ENCODE measurements at regions not wholly inside any gene's neighbourhood (a gene's known extent, or its start where the extent isn't known, plus 50 kb on each side); places are given as distances from the start of the nearest gene placed in this dataset.
A peak's percentile ranks its signal among the peaks of the same experiment; 100 is the strongest.

DNA sequence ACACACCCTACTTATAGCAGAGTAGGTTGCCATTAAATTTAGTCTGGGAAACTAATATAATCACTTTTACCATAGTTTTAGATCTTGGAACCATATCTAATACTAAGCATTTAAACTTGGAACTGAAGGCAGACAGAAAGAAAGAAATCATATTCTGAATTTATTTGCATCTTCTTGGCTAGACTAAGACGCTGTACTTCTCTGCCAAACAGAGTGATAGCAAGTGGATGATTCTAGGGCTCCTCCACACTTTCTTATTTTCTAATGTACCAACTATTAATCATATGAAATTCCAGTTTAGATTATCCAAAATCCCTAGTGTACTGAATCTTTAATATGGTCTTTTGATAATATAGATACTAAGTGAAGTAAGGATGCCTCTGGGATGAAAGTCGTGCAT lies 277.0 kb downstream of the CENPW start:
- TF ChIP-seq, protein P1, sequence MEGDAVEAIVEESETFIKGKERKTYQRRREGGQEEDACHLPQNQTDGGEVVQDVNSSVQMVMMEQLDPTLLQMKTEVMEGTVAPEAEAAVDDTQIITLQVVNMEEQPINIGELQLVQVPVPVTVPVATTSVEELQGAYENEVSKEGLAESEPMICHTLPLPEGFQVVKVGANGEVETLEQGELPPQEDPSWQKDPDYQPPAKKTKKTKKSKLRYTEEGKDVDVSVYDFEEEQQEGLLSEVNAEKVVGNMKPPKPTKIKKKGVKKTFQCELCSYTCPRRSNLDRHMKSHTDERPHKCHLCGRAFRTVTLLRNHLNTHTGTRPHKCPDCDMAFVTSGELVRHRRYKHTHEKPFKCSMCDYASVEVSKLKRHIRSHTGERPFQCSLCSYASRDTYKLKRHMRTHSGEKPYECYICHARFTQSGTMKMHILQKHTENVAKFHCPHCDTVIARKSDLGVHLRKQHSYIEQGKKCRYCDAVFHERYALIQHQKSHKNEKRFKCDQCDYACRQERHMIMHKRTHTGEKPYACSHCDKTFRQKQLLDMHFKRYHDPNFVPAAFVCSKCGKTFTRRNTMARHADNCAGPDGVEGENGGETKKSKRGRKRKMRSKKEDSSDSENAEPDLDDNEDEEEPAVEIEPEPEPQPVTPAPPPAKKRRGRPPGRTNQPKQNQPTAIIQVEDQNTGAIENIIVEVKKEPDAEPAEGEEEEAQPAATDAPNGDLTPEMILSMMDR (IDR thresholded peaks at IDR 0.05), result no peak
- TF ChIP-seq ZFX (IDR thresholded peaks at IDR 0.05; ENCODE audit: borderline replicate concordance), result no peak
- H3K27ac ChIP-seq, result no peak overlapping the region

DNA sequence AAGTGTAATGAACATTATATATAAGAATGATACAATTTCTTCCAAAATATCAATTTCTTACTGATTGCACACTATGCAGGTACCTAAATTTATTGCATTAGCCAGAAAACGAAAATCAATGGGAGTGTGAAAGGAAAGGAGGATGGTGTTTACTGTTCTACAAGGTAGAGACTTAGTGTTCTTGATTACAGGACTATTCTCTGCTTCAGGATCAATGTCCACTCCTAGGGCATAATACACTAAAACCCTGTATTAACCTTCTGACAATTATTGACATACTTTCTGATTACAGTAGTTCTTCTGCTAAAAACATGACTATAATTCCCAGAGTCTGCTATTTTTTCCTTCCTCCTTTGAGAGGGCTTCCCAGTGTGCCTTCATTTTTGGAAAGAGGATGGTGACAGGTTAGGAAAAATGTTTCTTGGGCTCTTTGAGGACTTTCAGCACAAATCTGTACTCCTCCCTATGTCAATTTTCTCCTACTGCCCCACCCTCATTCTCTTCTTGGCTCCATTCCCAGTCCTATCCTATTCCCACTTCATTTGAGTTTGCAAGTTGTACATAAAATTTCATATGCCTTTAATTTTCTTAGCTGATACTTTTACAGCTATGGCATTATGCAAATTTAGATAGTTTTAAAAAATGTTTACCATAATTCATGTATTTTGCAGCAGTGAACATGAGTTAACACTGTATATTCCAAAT lies 278.9 kb downstream of the CENPW start:
- no peak for TF ChIP-seq ZFX (IDR thresholded peaks at IDR 0.05; ENCODE audit: borderline replicate concordance)
- TF ChIP-seq, protein P1 (IDR thresholded peaks at IDR 0.05), result no peak
- H3K27ac ChIP-seq, result no peak overlapping the region

DNA sequence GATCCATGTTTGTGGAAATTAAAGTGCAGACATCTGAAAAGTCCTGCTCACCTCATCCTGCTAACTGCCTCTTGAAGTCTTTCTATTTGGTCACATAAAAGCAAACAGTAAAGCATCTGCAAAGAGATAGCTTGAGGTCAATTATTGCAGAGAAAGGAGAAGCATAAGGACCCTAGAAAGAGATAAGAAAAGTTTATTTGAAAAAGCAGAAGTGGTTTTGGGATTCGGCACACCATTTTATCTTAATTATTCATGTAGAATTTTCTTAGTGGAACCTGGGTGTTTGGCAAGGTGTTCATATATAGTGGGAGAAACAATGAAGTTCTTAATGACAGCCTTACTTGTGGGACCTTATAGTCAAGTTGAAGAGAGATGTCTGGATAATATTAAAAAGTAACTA lies 280.8 kb downstream of the CENPW start:
- TF ChIP-seq, protein P1 (IDR thresholded peaks at IDR 0.05), result no peak
- no peak for TF ChIP-seq ZFX (IDR thresholded peaks at IDR 0.05; ENCODE audit: borderline replicate concordance)

DNA sequence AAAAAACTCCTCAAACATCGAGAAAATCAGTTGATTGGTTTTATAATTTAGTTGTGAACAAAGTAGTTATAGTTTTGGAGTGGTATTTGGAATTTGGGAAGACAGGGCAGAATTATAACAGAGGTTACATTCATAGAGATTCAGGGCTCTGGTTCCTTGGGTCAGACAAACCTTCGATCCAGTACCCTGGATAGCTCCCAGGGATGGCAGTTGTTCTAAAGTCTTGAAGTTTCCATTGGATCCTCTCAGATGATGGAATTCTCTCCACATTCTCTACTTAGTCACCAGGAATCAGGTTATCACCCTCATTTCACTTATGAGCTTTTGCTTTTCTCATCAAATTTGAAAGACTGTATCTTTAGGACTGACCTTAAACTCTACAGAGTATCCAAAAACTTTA lies 285.1 kb downstream of the CENPW start:
- no peak overlapping the region for H3K27ac ChIP-seq
- no peak for TF ChIP-seq ZFX (IDR thresholded peaks at IDR 0.05; ENCODE audit: borderline replicate concordance)
- TF ChIP-seq, protein P1 (IDR thresholded peaks at IDR 0.05), result no peak

More for the DNA sequence above, 280.8 kb downstream of the CENPW start:
- no peak overlapping the region for H3K27ac ChIP-seq

DNA sequence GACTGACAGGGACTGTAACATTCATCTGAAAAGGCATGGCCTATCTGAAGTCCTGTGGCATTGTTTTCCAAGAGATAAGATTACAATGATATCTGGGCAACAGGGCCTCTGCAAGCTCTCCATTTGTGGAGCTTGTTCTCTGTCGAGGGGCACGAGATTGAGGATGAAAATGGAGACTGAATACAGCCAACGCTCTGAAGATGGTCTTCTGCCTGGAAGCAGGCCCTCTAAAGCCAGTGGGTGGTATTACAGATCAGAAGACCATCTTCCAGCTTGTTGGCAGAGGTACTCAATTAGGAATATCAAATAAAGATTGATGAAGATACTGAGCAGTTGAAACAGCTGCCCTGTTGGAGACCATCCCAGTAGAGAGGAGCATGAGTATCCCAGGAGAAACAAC lies 288.2 kb downstream of the CENPW start:
- H3K27ac ChIP-seq, result no peak overlapping the region
- TF ChIP-seq ZFX (IDR thresholded peaks at IDR 0.05; ENCODE audit: borderline replicate concordance), result no peak
- TF ChIP-seq, protein P1 (IDR thresholded peaks at IDR 0.05), result peak; percentile 49; the same call in 1 of the 2 replicates

DNA sequence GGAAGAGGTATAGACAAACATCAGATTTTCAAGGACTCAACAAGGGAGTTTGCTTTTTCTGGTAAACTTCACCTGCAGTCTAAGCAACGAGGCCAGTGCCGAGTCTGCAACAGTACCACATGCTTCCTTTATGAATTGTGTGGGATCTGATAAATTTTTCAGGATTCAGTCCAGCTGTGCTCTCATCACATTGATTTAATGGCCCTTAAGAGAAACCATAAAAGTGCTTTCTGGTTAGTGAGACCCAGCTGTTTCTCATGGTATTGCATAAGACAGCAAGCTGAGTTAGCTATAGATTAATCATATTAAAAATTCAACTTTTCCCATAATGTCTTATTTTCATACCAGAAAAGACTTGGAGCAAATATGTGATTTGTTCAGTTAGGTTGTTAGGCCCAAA lies 291.4 kb downstream of the CENPW start:
- TF ChIP-seq, protein P1 (IDR thresholded peaks at IDR 0.05), result no peak
- no peak for TF ChIP-seq ZFX (IDR thresholded peaks at IDR 0.05; ENCODE audit: borderline replicate concordance)
- no peak overlapping the region for H3K27ac ChIP-seq

DNA sequence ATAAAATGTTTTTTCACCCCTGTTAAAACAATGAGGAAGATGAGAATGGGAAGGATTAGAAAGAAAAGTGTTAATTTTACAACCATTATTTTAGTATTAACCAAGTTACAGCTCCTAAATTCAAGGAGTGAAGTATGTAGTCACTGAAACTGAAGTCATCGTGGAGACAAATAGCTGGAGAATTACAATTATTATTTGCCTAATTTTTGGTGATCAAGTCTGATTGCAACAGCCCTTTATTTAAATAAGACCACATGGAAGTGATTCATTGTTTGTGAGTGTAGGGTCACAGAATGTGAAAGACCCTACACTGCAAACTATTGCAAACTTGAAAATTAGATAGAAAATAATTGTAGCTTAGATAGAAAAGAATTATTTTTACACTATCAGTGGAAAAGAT lies 292.4 kb downstream of the CENPW start:
- no peak overlapping the region for H3K27ac ChIP-seq
- no peak for TF ChIP-seq ZFX (IDR thresholded peaks at IDR 0.05; ENCODE audit: borderline replicate concordance)
- TF ChIP-seq, protein P1 (IDR thresholded peaks at IDR 0.05), result no peak
